Vagina (tissue), 2 donors: ENCODE measurements at regions not wholly inside any gene's neighbourhood (a gene's known extent, or its start where the extent isn't known, plus 50 kb on each side); places are given as distances from the start of the nearest gene placed in this dataset.

Experiments
- DNase-seq, 2 donors: peaks; one replicate each; pipeline ENCODE4 v3.0.0-alpha.2; 2017; ENCODE audit errors: extremely low spot score in 2 of 2
- H3K27ac ChIP-seq: fragments of 200-600 bp; sonication (generic); one replicate; pipeline ENCODE4 v1.5.1; 2019
- H3K27me3 ChIP-seq: fragments of 200-600 bp; sonication (generic); one replicate; pipeline ENCODE4 v1.5.1; 2019
- H3K36me3 ChIP-seq, 2 donors: fragments of 200-600 bp; sonication (generic); one replicate each; pipeline ENCODE4 v1.5.1; 2017 to 2019
- H3K4me1 ChIP-seq: fragments of 200-600 bp; sonication (generic); one replicate; pipeline ENCODE4 v1.5.1; 2019
- H3K4me3 ChIP-seq, 2 donors: fragments of 200-600 bp; sonication (generic); 1 replicate in 1 of 2; 2 replicates in 1 of 2; pipeline ENCODE4 v1.5.1; 2016 to 2019
- H3K9me3 ChIP-seq: fragments of 200-600 bp; sonication (generic); one replicate; pipeline ENCODE4 v1.5.1; 2019
- CTCF ChIP-seq, 3 experiments: fragments of 450-650 bp in 2 of 3; fragments of 200-600 bp in 1 of 3; sonication (generic) in 1 of 3; IDR thresholded peaks; one replicate each; pipeline ENCODE4 v1.5.1; 2017 to 2019; ENCODE audit warnings: antibody characterized with exemption in 3 of 3, mild to moderate bottlenecking in 2 of 3, moderate library complexity in 2 of 3
- POLR2A ChIP-seq, 2 donors: fragments of 450-650 bp; IDR thresholded peaks; one replicate each; pipeline ENCODE4 v1.6.1; 2017; ENCODE audit warnings: antibody characterized with exemption in 2 of 2, mild to moderate bottlenecking in 2 of 2, moderate library complexity in 2 of 2
- POLR2AphosphoS5 ChIP-seq, 2 donors: sonication (generic); formaldehyde crosslinking; IDR thresholded peaks; one replicate each; pipeline ENCODE4 v1.9.0; 2017; ENCODE audit warnings: antibody characterized with exemption in 2 of 2, mild to moderate bottlenecking in 2 of 2, low read depth in 1 of 2; ENCODE audit not compliant: insufficient read depth in 1 of 2
- intact Hi-C: fragments of 100-400 bp; cut with DNase I; formaldehyde crosslinking; loops from one replicate; pipeline ENCODE4 v1.15.1; 2023

GRCh38 chr5:101143526-101143925, 240.4 kb upstream of the ST8SIA4 start:
- H3K4me3 ChIP-seq, result no peak overlapping the region
- no peaks in the 10 kb centered on the region for H3K4me1 ChIP-seq
- TF ChIP-seq POLR2A (IDR thresholded peaks at IDR 0.05) (no peak), CTCF (IDR thresholded peaks at IDR 0.05) (no peak), POLR2AphosphoS5 (IDR thresholded peaks at IDR 0.05; ENCODE audit: insufficient read depth in 1 of 2, low read depth in 1 of 2) (no peak)
- DNase-seq, result no peak
- intact Hi-C loops, result no loop called here
- H3K27ac ChIP-seq, result no peak overlapping the region
- H3K27me3 ChIP-seq, result no peaks in the 10 kb centered on the region
- H3K9me3 ChIP-seq, result no peaks in the 10 kb centered on the region
- no peaks in the 10 kb centered on the region for H3K36me3 ChIP-seq

- H3K9me3 ChIP-seq, result no peaks in the 10 kb centered on the region
- no peak overlapping the region for H3K4me3 ChIP-seq
- DNase-seq, result no peak
- H3K27me3 ChIP-seq, result no peaks in the 10 kb centered on the region
- no peaks in the 10 kb centered on the region for H3K36me3 ChIP-seq
- no peaks in the 10 kb centered on the region for H3K4me1 ChIP-seq
- intact Hi-C loops, result no loop called here
- TF ChIP-seq POLR2AphosphoS5 (IDR thresholded peaks at IDR 0.05; ENCODE audit: insufficient read depth in 1 of 2, low read depth in 1 of 2), result no peak
- no peak for TF ChIP-seq CTCF (IDR thresholded peaks at IDR 0.05)
- no peak for TF ChIP-seq POLR2A (IDR thresholded peaks at IDR 0.05)
- no peak overlapping the region for H3K27ac ChIP-seq
These were observed 239.0 kb upstream of the ST8SIA4 start for GRCh38 chr5:101142102-101142501.

GRCh38 chr5:101136454-101136853, 233.4 kb upstream of the ST8SIA4 start:
- no peak for DNase-seq
- intact Hi-C loops, result no loop called here

GRCh38 chr5:101123363-101123762, 220.3 kb upstream of the ST8SIA4 start:
- Histone ChIP-seq H3K4me3 (no peak overlapping the region), H3K36me3 (no peaks in the 10 kb centered on the region), H3K27ac (no peak overlapping the region), H3K27me3 (no peaks in the 10 kb centered on the region), H3K4me1 (no peaks in the 10 kb centered on the region), H3K9me3 (no peaks in the 10 kb centered on the region)
- TF ChIP-seq POLR2AphosphoS5 (IDR thresholded peaks at IDR 0.05; ENCODE audit: insufficient read depth in 1 of 2, low read depth in 1 of 2) (no peak), POLR2A (IDR thresholded peaks at IDR 0.05) (no peak), CTCF (IDR thresholded peaks at IDR 0.05) (no peak)
- no peak for DNase-seq
- intact Hi-C loops, result no loop called here

More at GRCh38 chr5:101136454-101136853, 233.4 kb upstream of the ST8SIA4 start:
- no peaks in the 10 kb centered on the region for H3K4me1 ChIP-seq
- TF ChIP-seq POLR2AphosphoS5 (IDR thresholded peaks at IDR 0.05; ENCODE audit: insufficient read depth in 1 of 2, low read depth in 1 of 2), result no peak
- TF ChIP-seq POLR2A (IDR thresholded peaks at IDR 0.05), result no peak
- no peak for TF ChIP-seq CTCF (IDR thresholded peaks at IDR 0.05)
- no peak overlapping the region for H3K4me3 ChIP-seq
- no peaks in the 10 kb centered on the region for H3K27me3 ChIP-seq
- H3K36me3 ChIP-seq, result no peaks in the 10 kb centered on the region
- no peak overlapping the region for H3K27ac ChIP-seq
- no peaks in the 10 kb centered on the region for H3K9me3 ChIP-seq

GRCh38 chr5:101112645-101113044, 209.6 kb upstream of the ST8SIA4 start:
- no peaks in the 10 kb centered on the region for H3K36me3 ChIP-seq
- no peak for TF ChIP-seq POLR2AphosphoS5 (IDR thresholded peaks at IDR 0.05; ENCODE audit: insufficient read depth in 1 of 2, low read depth in 1 of 2)
- TF ChIP-seq POLR2A (IDR thresholded peaks at IDR 0.05), result no peak
- no peak for TF ChIP-seq CTCF (IDR thresholded peaks at IDR 0.05)
- no peak overlapping the region for H3K27ac ChIP-seq
- H3K27me3 ChIP-seq, result no peaks in the 10 kb centered on the region
- H3K4me1 ChIP-seq, result no peaks in the 10 kb centered on the region
- no peak overlapping the region for H3K4me3 ChIP-seq
- H3K9me3 ChIP-seq, result no peaks in the 10 kb centered on the region
- intact Hi-C loops, result no loop called here
- no peak for DNase-seq
